SK-N-SH (cell line): ENCODE measurements at regions not wholly inside any gene's neighbourhood (a gene's known extent, or its start where the extent isn't known, plus 50 kb on each side); places are given as distances from the start of the nearest gene placed in this dataset.

Experiments
- CTCF ChIA-PET: fragments of 300-600, 350-600 bp; formaldehyde crosslinking; extraction: SDS; loops from one replicate; lab custom pipeline; 2021; lab: Yijun Ruan, JAX
- POLR2A ChIA-PET: fragments of 350-600 bp; sonication (Branson Sonifier 250); formaldehyde crosslinking; extraction: SDS; loops from one replicate; lab custom pipeline; 2020; ENCODE audit warnings: antibody characterized with exemption, inconsistent platforms; lab: Yijun Ruan, JAX
- DNase-seq: peaks from one replicate; pipeline ENCODE4 v3.0.0; 2012
- H2AFZ ChIP-seq: fragments of 200-600 bp; sonication (generic); 2 replicates; pipeline ENCODE4 v1.8.1; 2016; ENCODE audit warnings: antibody characterized with exemption, mild to moderate bottlenecking, low read depth
- H3F3A ChIP-seq: fragments of 200-600 bp; sonication (generic); replicated peaks from 2 replicates; pipeline ENCODE3; 2016; ENCODE audit warnings: antibody characterized with exemption, mild to moderate bottlenecking; ENCODE audit not compliant: insufficient read depth
- H3K27ac ChIP-seq, 2 experiments: fragments of 200-500 bp in 1 of 2; fragments of 200-600 bp in 1 of 2; sonication (Bioruptor generic) in 1 of 2; sonication (generic), shearing (Covaris generic) in 1 of 2; 2 replicates each; pipeline versions ENCODE4 v1.5.1 to v1.6.1; 2014 to 2016; ENCODE audit warnings: low read depth in 2 of 2, inconsistent platforms in 1 of 2, low read length in 1 of 2, mild to moderate bottlenecking in 1 of 2, mixed read lengths in 1 of 2
- H3K27me3 ChIP-seq: fragments of 200-600 bp; sonication (generic), shearing (Covaris generic); 2 replicates; pipeline ENCODE4 v1.6.1; 2016; ENCODE audit warnings: mixed run types; ENCODE audit not compliant: insufficient read depth
- H3K36me3 ChIP-seq, 2 experiments: fragments of 200-500 bp in 1 of 2; fragments of 200-600 bp in 1 of 2; sonication (Bioruptor generic) in 1 of 2; sonication (generic) in 1 of 2; replicated peaks in 1 of 2; 2 replicates each; pipeline versions ENCODE3 to v1.5.1; 2014 to 2016; ENCODE audit warnings: low read length in 1 of 2, mild to moderate bottlenecking in 1 of 2; ENCODE audit not compliant: insufficient read depth in 2 of 2, control insufficient read depth in 1 of 2
- H3K4me1 ChIP-seq, 2 experiments: fragments of 200-500 bp in 1 of 2; fragments of 200-600 bp in 1 of 2; sonication (Bioruptor generic) in 1 of 2; sonication (generic), shearing (Covaris generic) in 1 of 2; 2 replicates each; pipeline versions ENCODE4 v1.5.1 to v1.6.1; 2014 to 2016; ENCODE audit warnings: low read depth in 1 of 2, low read length in 1 of 2, mixed run types in 1 of 2; ENCODE audit not compliant: insufficient read depth in 2 of 2, control insufficient read depth in 1 of 2
- H3K4me2 ChIP-seq: fragments of 200-600 bp; sonication (generic), shearing (Covaris generic); 2 replicates; pipeline ENCODE4 v1.6.1; 2017; ENCODE audit warnings: mixed run types
- H3K4me3 ChIP-seq, 2 experiments: fragments of 200-500 bp in 1 of 2; fragments of 200-600 bp in 1 of 2; sonication (Bioruptor generic) in 1 of 2; sonication (generic), shearing (Covaris generic) in 1 of 2; 2 replicates each; pipeline versions ENCODE4 v1.5.1 to v1.8.1; 2014 to 2016; ENCODE audit warnings: low read depth in 2 of 2, inconsistent platforms in 1 of 2, low read length in 1 of 2, mild to moderate bottlenecking in 1 of 2, mixed read lengths in 1 of 2, moderate library complexity in 1 of 2
- H3K79me2 ChIP-seq: fragments of 200-600 bp; sonication (generic); 2 replicates; pipeline ENCODE4 v1.8.1; 2017; ENCODE audit warnings: mild to moderate bottlenecking; ENCODE audit not compliant: insufficient read depth
- H3K9ac ChIP-seq: fragments of 200-600 bp; sonication (generic); 2 replicates; pipeline ENCODE4 v1.6.1; 2017; ENCODE audit warnings: mixed run types
- H3K9me2 ChIP-seq: fragments of 200-600 bp; sonication (generic); 2 replicates; pipeline ENCODE4 v1.6.1; 2017; ENCODE audit warnings: mixed run types
- H3K9me3 ChIP-seq: fragments of 200-600 bp; sonication (generic); 2 replicates; pipeline ENCODE4 v1.6.1; 2017; ENCODE audit warnings: mixed run types, mild to moderate bottlenecking, moderate library complexity
- H4K20me1 ChIP-seq: fragments of 200-600 bp; sonication (generic); 2 replicates; pipeline ENCODE4 v1.6.1; 2017; ENCODE audit warnings: mild to moderate bottlenecking, mixed run types; ENCODE audit not compliant: insufficient read depth
- CHD2 ChIP-seq: fragments of 150-350 bp; IDR thresholded peaks from 2 replicates; pipeline ENCODE4 v1.6.1; 2018; ENCODE audit warnings: low read length; ENCODE audit not compliant: partially characterized antibody
- CTCF ChIP-seq: fragments of 200-600 bp; sonication (generic); IDR thresholded peaks from 2 replicates; pipeline ENCODE4 v1.6.1; 2017; ENCODE audit warnings: antibody characterized with exemption, mild to moderate bottlenecking, moderate library complexity
- ELF1 ChIP-seq: IDR thresholded peaks from 2 replicates; pipeline ENCODE4 v1.4.0; 2012
- EP300 ChIP-seq, 2 experiments: IDR thresholded peaks; 2 replicates each; pipeline versions ENCODE4 v1.4.0 to v1.6.1; 2012; ENCODE audit warnings: borderline replicate concordance in 1 of 2, low read depth in 1 of 2, low read length in 1 of 2
- GABPA ChIP-seq: IDR thresholded peaks from 2 replicates; pipeline ENCODE4 v1.4.0; 2012; ENCODE audit warnings: low read depth, mild to moderate bottlenecking
- GATA2 ChIP-seq: sonication (generic); formaldehyde crosslinking; IDR thresholded peaks from 2 replicates; pipeline ENCODE4 v1.5.0; 2020; ENCODE audit warnings: mild to moderate bottlenecking, missing genetic modification reagents
- JUND ChIP-seq: IDR thresholded peaks from 2 replicates; pipeline ENCODE4 v1.4.0; 2012
- MAX ChIP-seq: IDR thresholded peaks from 2 replicates; pipeline ENCODE4 v1.4.0; 2012; ENCODE audit warnings: low read depth
- TAF1 ChIP-seq: IDR thresholded peaks from 2 replicates; pipeline ENCODE4 v1.6.1; 2012; ENCODE audit warnings: low read depth, mild to moderate bottlenecking, low read length, moderate library complexity, borderline replicate concordance
- USF1 ChIP-seq: IDR thresholded peaks from 2 replicates; pipeline ENCODE4 v1.4.0; 2012; ENCODE audit warnings: low read depth, borderline replicate concordance
- WGBS: methylation state at CpG from one replicate; pipeline ENCODE4 v1.1.6; 2017; ENCODE audit warnings: low lambda C conversion rate; 5-methylcytosine and 5-hydroxymethylcytosine counted together
- TF ChIP-seq, protein P1 (sequence below): IDR thresholded peaks from 2 replicates; pipeline ENCODE4 v1.4.0; 2012; ENCODE audit warnings: low read depth, borderline replicate concordance
- TF ChIP-seq, protein P2 (sequence below): fragments of 150-350 bp; IDR thresholded peaks from 2 replicates; pipeline ENCODE4 v1.6.1; 2017; ENCODE audit warnings: antibody characterized with exemption, low read length, low read depth, borderline replicate concordance
- TF ChIP-seq, protein P3 (sequence below): IDR thresholded peaks from 2 replicates; pipeline ENCODE4; 2012

DNA sequence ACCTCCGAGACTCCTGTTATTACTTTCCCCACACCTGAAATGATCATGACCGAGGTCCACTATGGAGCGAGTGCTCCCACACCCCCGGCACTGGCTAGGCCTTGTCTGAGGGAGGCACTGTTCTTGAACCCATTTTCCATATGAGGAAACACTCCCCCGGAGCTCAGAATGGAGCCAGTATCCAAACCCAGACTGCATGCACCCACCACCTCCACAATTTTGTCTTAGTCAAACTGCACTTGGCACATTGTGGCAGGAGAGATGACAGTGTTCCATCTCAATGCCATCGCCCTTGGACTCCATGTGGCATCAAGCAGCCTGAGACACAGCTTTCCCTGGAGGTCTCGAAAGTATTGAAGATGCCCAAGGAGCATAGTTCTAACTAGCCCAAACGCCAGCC lies 154.1 kb downstream of the NUP210 start:
- Histone ChIP-seq H3K9ac (no peak overlapping the region), H3K4me1 (peaks cover 0 to 29% of the 10 kb centered on the region in 2 experiments; a peak in 1 of 4 replicates), H3K27ac (no peak overlapping the region), H3K4me2 (no peak overlapping the region), H3K27me3 (no peaks in the 10 kb centered on the region), H2AFZ (no peak overlapping the region), H3K4me3 (no peak overlapping the region), H3K9me2 (no peaks in the 10 kb centered on the region), H3K79me2 (no peaks in the 10 kb centered on the region), H4K20me1 (no peaks in the 10 kb centered on the region), H3K36me3 (no peaks in the 10 kb centered on the region), H3F3A (no peaks in the 10 kb centered on the region), H3K9me3 (no peaks in the 10 kb centered on the region)
- TF ChIP-seq EP300 (IDR thresholded peaks at IDR 0.05; ENCODE audit: borderline replicate concordance in 1 of 2, low read depth in 1 of 2, low read length in 1 of 2) (no peak), CTCF (no peak)
- TF ChIP-seq, protein P1, sequence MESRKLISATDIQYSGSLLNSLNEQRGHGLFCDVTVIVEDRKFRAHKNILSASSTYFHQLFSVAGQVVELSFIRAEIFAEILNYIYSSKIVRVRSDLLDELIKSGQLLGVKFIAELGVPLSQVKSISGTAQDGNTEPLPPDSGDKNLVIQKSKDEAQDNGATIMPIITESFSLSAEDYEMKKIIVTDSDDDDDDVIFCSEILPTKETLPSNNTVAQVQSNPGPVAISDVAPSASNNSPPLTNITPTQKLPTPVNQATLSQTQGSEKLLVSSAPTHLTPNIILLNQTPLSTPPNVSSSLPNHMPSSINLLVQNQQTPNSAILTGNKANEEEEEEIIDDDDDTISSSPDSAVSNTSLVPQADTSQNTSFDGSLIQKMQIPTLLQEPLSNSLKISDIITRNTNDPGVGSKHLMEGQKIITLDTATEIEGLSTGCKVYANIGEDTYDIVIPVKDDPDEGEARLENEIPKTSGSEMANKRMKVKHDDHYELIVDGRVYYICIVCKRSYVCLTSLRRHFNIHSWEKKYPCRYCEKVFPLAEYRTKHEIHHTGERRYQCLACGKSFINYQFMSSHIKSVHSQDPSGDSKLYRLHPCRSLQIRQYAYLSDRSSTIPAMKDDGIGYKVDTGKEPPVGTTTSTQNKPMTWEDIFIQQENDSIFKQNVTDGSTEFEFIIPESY, result no peak
- ChIA-PET CTCF (interaction anchor here (1.0 to 1.1 kb wide), 4 partner anchors 9 to 385 kb away, joined by 3 to 5 read pairs (median 4); no protein-coding TSS in a partner anchor), POLR2A (no interaction called here)
- DNase-seq, result no peak
- WGBS, result 68% methylated on average over 6 of the region's 8 CpGs

- Histone ChIP-seq H3K4me3 (no peak overlapping the region), H3K4me2 (no peak overlapping the region), H3K27me3 (no peaks in the 10 kb centered on the region), H3F3A (no peaks in the 10 kb centered on the region), H3K4me1 (peaks cover 0 to 34% of the 10 kb centered on the region in 2 experiments; a peak in 1 of 4 replicates), H4K20me1 (no peaks in the 10 kb centered on the region), H3K79me2 (no peaks in the 10 kb centered on the region), H2AFZ (no peak overlapping the region)
- ChIA-PET POLR2A (no interaction called here), CTCF (interaction anchor here (1.0 to 1.1 kb wide), 3 partner anchors 8 to 385 kb away, joined by 3 to 5 read pairs (median 5); no protein-coding TSS in a partner anchor)
- WGBS, result 34% methylated on average over 3 of the region's 3 CpGs
- DNase-seq, result no peak
- no peak for TF ChIP-seq USF1
- no peak for TF ChIP-seq GATA2 (CRISPR knock-in tag)
- no peak for TF ChIP-seq JUND
- TF ChIP-seq, protein P1, result no peak
- TF ChIP-seq, protein P2, sequence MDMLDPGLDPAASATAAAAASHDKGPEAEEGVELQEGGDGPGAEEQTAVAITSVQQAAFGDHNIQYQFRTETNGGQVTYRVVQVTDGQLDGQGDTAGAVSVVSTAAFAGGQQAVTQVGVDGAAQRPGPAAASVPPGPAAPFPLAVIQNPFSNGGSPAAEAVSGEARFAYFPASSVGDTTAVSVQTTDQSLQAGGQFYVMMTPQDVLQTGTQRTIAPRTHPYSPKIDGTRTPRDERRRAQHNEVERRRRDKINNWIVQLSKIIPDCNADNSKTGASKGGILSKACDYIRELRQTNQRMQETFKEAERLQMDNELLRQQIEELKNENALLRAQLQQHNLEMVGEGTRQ, result no peak
- TF ChIP-seq, protein P3, sequence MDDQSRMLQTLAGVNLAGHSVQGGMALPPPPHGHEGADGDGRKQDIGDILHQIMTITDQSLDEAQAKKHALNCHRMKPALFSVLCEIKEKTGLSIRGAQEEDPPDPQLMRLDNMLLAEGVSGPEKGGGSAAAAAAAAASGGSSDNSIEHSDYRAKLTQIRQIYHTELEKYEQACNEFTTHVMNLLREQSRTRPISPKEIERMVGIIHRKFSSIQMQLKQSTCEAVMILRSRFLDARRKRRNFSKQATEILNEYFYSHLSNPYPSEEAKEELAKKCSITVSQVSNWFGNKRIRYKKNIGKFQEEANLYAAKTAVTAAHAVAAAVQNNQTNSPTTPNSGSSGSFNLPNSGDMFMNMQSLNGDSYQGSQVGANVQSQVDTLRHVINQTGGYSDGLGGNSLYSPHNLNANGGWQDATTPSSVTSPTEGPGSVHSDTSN, result no peak
- TF ChIP-seq MAX, result no peak
- no peak for TF ChIP-seq ELF1
- TF ChIP-seq TAF1, result no peak
- TF ChIP-seq CHD2, result no peak
- TF ChIP-seq GABPA, result no peak
- TF ChIP-seq, all 33 proteins: peak for 0
- H3K27ac ChIP-seq, result no peak overlapping the region
- no peaks in the 10 kb centered on the region for H3K9me3 ChIP-seq
- no peak overlapping the region for H3K9ac ChIP-seq
- no peaks in the 10 kb centered on the region for H3K9me2 ChIP-seq
- H3K36me3 ChIP-seq, result no peaks in the 10 kb centered on the region
Observed at GRCh38 chr3:13265507-13265906, 154.6 kb downstream of the NUP210 start.
